Lower lobe of right lung (tissue), 2 donors: ENCODE measurements at regions not wholly inside any gene's neighbourhood (a gene's known extent, or its start where the extent isn't known, plus 50 kb on each side); places are given as distances from the start of the nearest gene placed in this dataset.

Experiments
- ATAC-seq, 2 donors: fragments of 200-7000 bp; cut with Tn5 transposase; one replicate each; pipeline ENCODE4 v1.9.1; 2020 to 2022; ENCODE audit warnings: mild to moderate bottlenecking in 2 of 2, moderate library complexity in 2 of 2
- DNase-seq: peaks from one replicate; pipeline ENCODE4 v3.0.0-alpha.2; 2020
- H3K27ac ChIP-seq: fragments of 200-600 bp; one replicate; pipeline ENCODE4 v1.8.0; 2022
- H3K27me3 ChIP-seq: fragments of 200-600 bp; one replicate; pipeline ENCODE4 v1.8.0; 2022; ENCODE audit warnings: low read depth
- H3K36me3 ChIP-seq: fragments of 200-600 bp; one replicate; pipeline ENCODE4 v1.8.0; 2022; ENCODE audit warnings: mild to moderate bottlenecking
- H3K4me1 ChIP-seq: fragments of 200-600 bp; one replicate; pipeline ENCODE4 v1.8.0; 2022
- H3K4me3 ChIP-seq: fragments of 200-600 bp; one replicate; pipeline ENCODE4 v1.8.0; 2022; ENCODE audit warnings: mild to moderate bottlenecking
- H3K9me3 ChIP-seq: fragments of 200-600 bp; one replicate; pipeline ENCODE4 v1.8.0; 2022
- CTCF ChIP-seq: fragments of 200-600 bp; IDR thresholded peaks from one replicate; pipeline ENCODE4 v1.8.0; 2022; ENCODE audit warnings: antibody characterized with exemption, mild to moderate bottlenecking
- intact Hi-C: fragments of 100-400 bp; cut with DNase I; formaldehyde crosslinking; loops from one replicate; pipeline ENCODE4 v1.11.0; 2022
- donor health status: DM: no; HTN: yes; CAD: no; lungs with severe emphysema.

GRCh38 chr13:40458720-40458990, 207.8 kb downstream of the FOXO1 start:
- ATAC-seq: no peak
- Histone ChIP-seq H3K27me3 (no peaks in the 10 kb centered on the region), H3K9me3 (no peaks in the 10 kb centered on the region), H3K4me3 (no peak overlapping the region), H3K4me1 (no peaks in the 10 kb centered on the region), H3K27ac (no peak overlapping the region), H3K36me3 (no peaks in the 10 kb centered on the region)
- TF ChIP-seq CTCF: no peak
- intact Hi-C loops: no loop called here
- no peak for DNase-seq

- Histone ChIP-seq H3K36me3 (no peaks in the 10 kb centered on the region), H3K4me3 (no peak overlapping the region), H3K9me3 (no peaks in the 10 kb centered on the region), H3K27ac (no peak overlapping the region), H3K4me1 (no peaks in the 10 kb centered on the region), H3K27me3 (no peaks in the 10 kb centered on the region)
- DNase-seq (no peak), ATAC-seq (no peak)
- no peak for TF ChIP-seq CTCF
- intact Hi-C loops: no loop called here
Measured at GRCh38 chr13:40460116-40460515, 206.3 kb downstream of the FOXO1 start.

GRCh38 chr13:40464337-40465014, 202.0 kb downstream of the FOXO1 start:
- H3K27ac ChIP-seq: no peak overlapping the region
- ATAC-seq (no peak), DNase-seq (no peak)
- no peaks in the 10 kb centered on the region for H3K36me3 ChIP-seq
- TF ChIP-seq CTCF: no peak
- no peaks in the 10 kb centered on the region for H3K4me1 ChIP-seq
- no peak overlapping the region for H3K4me3 ChIP-seq
- H3K27me3 ChIP-seq: no peaks in the 10 kb centered on the region
- intact Hi-C loops: no loop called here
- H3K9me3 ChIP-seq: no peaks in the 10 kb centered on the region

GRCh38 chr13:40465015-40465390, 201.4 kb downstream of the FOXO1 start:
- Histone ChIP-seq H3K4me1 (no peaks in the 10 kb centered on the region), H3K9me3 (no peaks in the 10 kb centered on the region), H3K36me3 (no peaks in the 10 kb centered on the region), H3K27me3 (no peaks in the 10 kb centered on the region), H3K27ac (no peak overlapping the region), H3K4me3 (no peak overlapping the region)
- intact Hi-C loops: no loop called here
- no peak for TF ChIP-seq CTCF
- ATAC-seq (no peak), DNase-seq (no peak)

GRCh38 chr13:40466272-40466671, 200.2 kb downstream of the FOXO1 start:
- H3K36me3 ChIP-seq: no peaks in the 10 kb centered on the region
- DNase-seq (no peak), ATAC-seq (no peak)
- H3K27me3 ChIP-seq: no peaks in the 10 kb centered on the region
- H3K4me3 ChIP-seq: no peak overlapping the region
- intact Hi-C loops: no loop called here
- no peak overlapping the region for H3K27ac ChIP-seq
- no peaks in the 10 kb centered on the region for H3K9me3 ChIP-seq
- TF ChIP-seq CTCF: no peak
- H3K4me1 ChIP-seq: no peaks in the 10 kb centered on the region
